Loucy (cell line): ENCODE measurements at regions not wholly inside any gene's neighbourhood (a gene's known extent, or its start where the extent isn't known, plus 50 kb on each side); places are given as distances from the start of the nearest gene placed in this dataset.
A peak's percentile ranks its signal among the peaks of the same experiment; 100 is the strongest.

Experiments used
- H2AFZ ChIP-seq: fragments of 200-600 bp; sonication (generic); 2 replicates; pipeline ENCODE4 v1.6.0; 2016; ENCODE audit warnings: antibody characterized with exemption, mild to moderate bottlenecking, low read length, moderate library complexity
- H3F3A ChIP-seq: fragments of 200-600 bp; 2 replicates; pipeline ENCODE4 v1.6.0; 2016; ENCODE audit warnings: antibody characterized with exemption, low read depth, mild to moderate bottlenecking
- H3K27me3 ChIP-seq: fragments of 200-600 bp; sonication (generic); 2 replicates; pipeline ENCODE4 v1.6.1; 2014; ENCODE audit warnings: low read length, mild to moderate bottlenecking; ENCODE audit not compliant: insufficient read depth, poor library complexity, severe bottlenecking
- H3K36me3 ChIP-seq: fragments of 200-600 bp; sonication (generic); 2 replicates; pipeline ENCODE4 v1.6.1; 2016; ENCODE audit warnings: low read length; ENCODE audit not compliant: insufficient read depth
- H3K4me1 ChIP-seq: fragments of 200-600 bp; sonication (generic); 2 replicates; pipeline ENCODE4 v1.5.1; 2014; ENCODE audit warnings: low read length, mild to moderate bottlenecking; ENCODE audit not compliant: insufficient read depth, poor library complexity, severe bottlenecking
- H3K4me2 ChIP-seq: fragments of 200-600 bp; sonication (generic); 2 replicates; pipeline ENCODE4 v1.6.0; 2014; ENCODE audit warnings: antibody characterized with exemption, low read length, low read depth, mild to moderate bottlenecking; ENCODE audit not compliant: poor library complexity, severe bottlenecking
- H3K4me3 ChIP-seq: fragments of 200-600 bp; sonication (generic); 2 replicates; pipeline ENCODE4 v1.5.1; 2014; ENCODE audit warnings: low read length, mild to moderate bottlenecking, mixed read lengths; ENCODE audit not compliant: poor library complexity, severe bottlenecking
- H3K79me2 ChIP-seq: fragments of 200-600 bp; sonication (generic); 2 replicates; pipeline ENCODE4 v1.6.1; 2014; ENCODE audit warnings: low read length; ENCODE audit not compliant: insufficient read depth
- H3K9ac ChIP-seq: fragments of 200-600 bp; sonication (generic); 2 replicates; pipeline ENCODE4 v1.6.0; 2014; ENCODE audit warnings: mild to moderate bottlenecking, low read depth, low read length, moderate library complexity; ENCODE audit not compliant: poor library complexity, severe bottlenecking
- H3K9me2 ChIP-seq: fragments of 200-600 bp; sonication (generic); replicated peaks from 2 replicates; pipeline ENCODE4 v1.6.1; 2016; ENCODE audit warnings: low read depth, low read length, mixed read lengths
- H3K9me3 ChIP-seq: fragments of 200-600 bp; sonication (generic); 2 replicates; pipeline ENCODE4 v1.6.1; 2014; ENCODE audit warnings: mild to moderate bottlenecking, antibody characterized with exemption, low read length, low read depth; ENCODE audit not compliant: insufficient read depth
- H4K20me1 ChIP-seq: fragments of 200-600 bp; sonication (generic); 2 replicates; pipeline ENCODE4 v1.6.0; 2014; ENCODE audit warnings: antibody characterized with exemption, low read length, mild to moderate bottlenecking; ENCODE audit not compliant: insufficient read depth, poor library complexity, severe bottlenecking
- EZH2phosphoT487 ChIP-seq: fragments of 200-600 bp; IDR thresholded peaks from 2 replicates; pipeline ENCODE4 v1.6.1; 2018; ENCODE audit warnings: antibody characterized with exemption, mild to moderate bottlenecking, moderate library complexity, borderline replicate concordance
- TF ChIP-seq, protein P1 (sequence below): fragments of 200-600 bp; sonication (generic); conservative IDR thresholded peaks from 2 replicates; pipeline ENCODE4 v1.5.1; 2014; ENCODE audit warnings: mild to moderate bottlenecking, antibody characterized with exemption, low read length

DNA sequence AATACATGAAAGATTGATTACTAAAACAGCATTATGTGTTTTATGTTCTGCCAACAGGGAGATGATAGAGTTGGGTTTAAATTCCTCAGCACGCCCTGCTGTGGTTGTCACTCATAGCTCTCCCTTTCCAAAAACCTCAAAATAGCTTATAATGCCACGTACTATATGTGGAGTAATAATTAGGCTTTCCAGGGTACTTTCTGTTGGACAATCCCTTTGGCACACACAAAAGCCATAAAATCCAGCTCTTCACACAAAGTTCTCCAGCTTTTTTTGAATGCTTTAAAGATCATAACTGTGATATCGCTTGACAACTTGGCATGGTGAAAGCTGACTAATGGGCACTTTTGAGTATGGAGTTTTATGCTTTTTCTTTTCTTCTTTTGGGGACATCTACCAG, 145.3 kb upstream of the DCN start:
- Histone ChIP-seq H3K9me3 (no peaks in the 10 kb centered on the region), H3K79me2 (no peaks in the 10 kb centered on the region)

DNA sequence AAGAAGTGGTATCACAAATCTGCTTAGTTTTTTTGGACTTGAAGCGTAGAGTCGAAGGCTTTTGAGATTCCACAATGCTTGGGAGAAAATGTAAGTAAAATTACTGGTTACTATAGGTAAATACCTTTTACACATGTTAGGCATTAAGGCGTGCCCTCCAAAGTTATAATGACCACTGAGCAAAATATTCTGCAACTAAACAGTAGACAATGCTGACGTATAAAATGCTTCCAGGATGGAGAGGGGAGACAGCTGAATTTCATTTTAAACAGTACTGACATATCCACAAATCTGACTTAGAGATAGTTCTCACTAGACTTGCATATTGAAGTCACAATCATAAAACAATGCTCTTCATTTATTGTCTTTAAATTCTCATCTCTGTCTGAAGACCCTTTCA, 144.5 kb upstream of the DCN start:
- no peak overlapping the region for H3K9ac ChIP-seq
- H3K9me2 ChIP-seq = no peaks in the 10 kb centered on the region
- H3K4me1 ChIP-seq = no peaks in the 10 kb centered on the region
- H3K79me2 ChIP-seq = no peaks in the 10 kb centered on the region
- H2AFZ ChIP-seq = no peak overlapping the region
- no peaks in the 10 kb centered on the region for H4K20me1 ChIP-seq
- no peaks in the 10 kb centered on the region for H3K36me3 ChIP-seq
- H3F3A ChIP-seq = no peaks in the 10 kb centered on the region
- TF ChIP-seq, protein P1, sequence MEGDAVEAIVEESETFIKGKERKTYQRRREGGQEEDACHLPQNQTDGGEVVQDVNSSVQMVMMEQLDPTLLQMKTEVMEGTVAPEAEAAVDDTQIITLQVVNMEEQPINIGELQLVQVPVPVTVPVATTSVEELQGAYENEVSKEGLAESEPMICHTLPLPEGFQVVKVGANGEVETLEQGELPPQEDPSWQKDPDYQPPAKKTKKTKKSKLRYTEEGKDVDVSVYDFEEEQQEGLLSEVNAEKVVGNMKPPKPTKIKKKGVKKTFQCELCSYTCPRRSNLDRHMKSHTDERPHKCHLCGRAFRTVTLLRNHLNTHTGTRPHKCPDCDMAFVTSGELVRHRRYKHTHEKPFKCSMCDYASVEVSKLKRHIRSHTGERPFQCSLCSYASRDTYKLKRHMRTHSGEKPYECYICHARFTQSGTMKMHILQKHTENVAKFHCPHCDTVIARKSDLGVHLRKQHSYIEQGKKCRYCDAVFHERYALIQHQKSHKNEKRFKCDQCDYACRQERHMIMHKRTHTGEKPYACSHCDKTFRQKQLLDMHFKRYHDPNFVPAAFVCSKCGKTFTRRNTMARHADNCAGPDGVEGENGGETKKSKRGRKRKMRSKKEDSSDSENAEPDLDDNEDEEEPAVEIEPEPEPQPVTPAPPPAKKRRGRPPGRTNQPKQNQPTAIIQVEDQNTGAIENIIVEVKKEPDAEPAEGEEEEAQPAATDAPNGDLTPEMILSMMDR = no peak
- no peak for TF ChIP-seq EZH2phosphoT487
- no peak overlapping the region for H3K4me2 ChIP-seq
- H3K27me3 ChIP-seq = no peaks in the 10 kb centered on the region
- H3K4me3 ChIP-seq = no peak overlapping the region
- no peaks in the 10 kb centered on the region for H3K9me3 ChIP-seq

More for the DNA sequence above, 145.3 kb upstream of the DCN start:
- no peak overlapping the region for H3K9ac ChIP-seq
- H3K4me3 ChIP-seq = no peak overlapping the region
- TF ChIP-seq, protein P1 = no peak
- TF ChIP-seq EZH2phosphoT487 = no peak
- no peak overlapping the region for H3K4me2 ChIP-seq
- H3K27me3 ChIP-seq = no peaks in the 10 kb centered on the region
- no peaks in the 10 kb centered on the region for H3K36me3 ChIP-seq
- H3F3A ChIP-seq = no peaks in the 10 kb centered on the region
- H4K20me1 ChIP-seq = no peaks in the 10 kb centered on the region
- no peak overlapping the region for H2AFZ ChIP-seq
- H3K4me1 ChIP-seq = no peaks in the 10 kb centered on the region
- H3K9me2 ChIP-seq = no peaks in the 10 kb centered on the region

DNA sequence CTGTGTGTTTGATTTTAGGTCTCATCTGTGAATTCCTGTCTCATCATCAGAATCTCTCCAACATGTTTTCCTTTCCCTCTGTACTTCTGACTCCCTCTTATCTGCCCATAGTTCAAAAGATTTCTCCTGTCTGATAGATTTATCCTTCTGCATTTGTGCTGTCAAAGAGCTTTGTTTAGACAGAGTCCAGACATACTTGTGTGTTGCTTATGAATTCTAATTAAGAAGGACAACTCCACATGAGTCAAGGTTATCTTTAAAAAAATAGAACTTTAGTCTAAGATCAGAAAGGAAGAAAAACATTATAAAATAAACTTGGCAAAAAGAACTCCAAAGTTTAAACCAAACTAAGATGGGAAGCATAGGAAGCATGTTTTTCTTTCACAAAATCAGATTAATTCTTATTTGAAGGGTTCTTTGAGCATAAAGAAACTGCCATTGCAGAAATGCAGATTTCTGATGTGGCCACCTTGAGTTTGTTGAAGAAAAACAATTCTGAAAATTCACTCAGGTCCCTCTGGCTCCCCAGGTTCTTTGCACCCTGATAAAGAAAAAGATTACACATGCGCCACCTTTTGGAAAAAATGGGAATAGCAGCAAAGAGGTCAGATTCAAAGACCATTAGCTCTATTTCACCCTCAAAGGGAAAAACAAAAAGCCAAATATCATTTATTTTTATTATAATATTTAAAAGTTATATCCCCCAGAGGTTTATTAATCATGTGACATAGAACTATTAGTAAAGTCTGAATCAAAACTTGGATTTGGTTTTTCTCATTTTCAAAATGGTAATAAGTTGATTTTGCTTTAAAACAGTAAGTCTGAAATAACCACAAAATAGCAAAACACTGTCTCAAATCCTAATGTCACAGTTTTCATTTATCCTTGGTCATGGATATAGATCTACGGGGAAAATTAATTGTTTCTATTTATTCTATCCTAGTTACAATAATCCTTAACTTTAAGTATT, 143.7 kb upstream of the DCN start:
- Histone ChIP-seq H3K9me3 (no peaks in the 10 kb centered on the region), H2AFZ (peak overlapping the region; percentile 40; the same call in 1 of the 2 replicates), H3K9ac (no peak overlapping the region), H3K4me2 (no peak overlapping the region), H3K9me2 (no peaks in the 10 kb centered on the region), H4K20me1 (no peaks in the 10 kb centered on the region), H3K36me3 (no peaks in the 10 kb centered on the region), H3K4me3 (no peak overlapping the region), H3K4me1 (no peaks in the 10 kb centered on the region), H3F3A (no peaks in the 10 kb centered on the region), H3K27me3 (no peaks in the 10 kb centered on the region), H3K79me2 (no peaks in the 10 kb centered on the region)
- TF ChIP-seq, protein P1 = peak; percentile 79
- TF ChIP-seq EZH2phosphoT487 = no peak
